ENCODE measurements at regions not wholly inside any gene's neighbourhood (a gene's known extent, or its start where the extent isn't known, plus 50 kb on each side); places are given as distances from the start of the nearest gene placed in this dataset.

DNA sequence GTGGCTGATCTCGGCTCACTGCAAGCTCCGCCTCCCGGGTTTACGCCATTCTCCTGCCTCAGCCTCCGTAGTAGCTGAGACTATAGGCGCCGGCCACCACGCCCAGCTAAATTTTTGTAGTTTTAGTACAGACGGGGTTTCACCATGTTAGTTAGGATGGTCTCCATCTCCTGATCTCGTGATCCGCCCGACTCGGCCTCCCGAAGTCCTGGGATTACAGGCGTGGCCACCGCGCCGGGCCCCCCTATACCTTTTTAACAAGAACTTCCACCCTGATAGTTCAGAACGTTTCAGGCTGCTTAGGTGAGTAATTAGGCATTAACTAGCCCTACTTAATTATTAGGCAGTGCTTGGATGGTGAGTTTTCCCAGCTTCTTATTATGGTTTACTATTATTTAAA, 552.5 kb downstream of the BCKDHB start:
- Histone ChIP-seq H3K9ac (replicated peaks in 1 of 4; ENCODE audit: extremely low read depth in 1 of 4, low read depth in 3 of 4, low read length in 3 of 4) (no peak overlapping the region), H3K56ac (replicated peaks; ENCODE audit: insufficient read length, low read depth, low read length) (no peak overlapping the region), H3K14ac (ENCODE audit: insufficient read length) (no peak overlapping the region), H2BK120ac (replicated peaks; ENCODE audit: low read depth, low read length) (no peak overlapping the region), H3K79me2 (ENCODE audit: control insufficient read depth in 1 of 2, insufficient read depth in 2 of 2, low read length in 2 of 2) (no peaks in the 10 kb centered on the region), H3K27me3 (replicated peaks in 1 of 4; ENCODE audit: control insufficient read depth in 3 of 4, extremely low read depth in 1 of 4, insufficient read depth in 3 of 4, low read length in 3 of 4) (no peaks in the 10 kb centered on the region), H3K4me3 (ENCODE audit: extremely low read depth in 1 of 4, insufficient read depth in 2 of 4, low read depth in 3 of 4, low read length in 4 of 4) (no peak overlapping the region), H3K18ac (ENCODE audit: extremely low read depth, low read length) (no peak overlapping the region), H3K27ac (ENCODE audit: low read depth, low read length) (no peak overlapping the region), H2AK5ac (ENCODE audit: low read depth, low read length) (no peak overlapping the region), H2BK15ac (ENCODE audit: low read length) (no peak overlapping the region), H3K4ac (replicated peaks; ENCODE audit: insufficient read length, low read depth, low read length) (no peak overlapping the region), H2AFZ (ENCODE audit: low read length) (no peak overlapping the region), H3K4me1 (replicated peaks in 1 of 4; ENCODE audit: control insufficient read depth in 3 of 4, insufficient read depth in 4 of 4, low read length in 3 of 4) (no peaks in the 10 kb centered on the region), H2BK20ac (ENCODE audit: low read length) (no peak overlapping the region), H4K5ac (ENCODE audit: insufficient read length, low read depth, low read length) (no peak overlapping the region), H3K4me2 (ENCODE audit: insufficient read depth in 1 of 2, low read depth in 2 of 2, low read length in 2 of 2) (no peak overlapping the region), H4K91ac (replicated peaks; ENCODE audit: insufficient read length, low read length) (no peak overlapping the region), H3K23me2 (ENCODE audit: low read depth, low read length) (no peaks in the 10 kb centered on the region), H4K8ac (ENCODE audit: extremely low read depth, insufficient read depth, low read length) (no peak overlapping the region), H4K20me1 (replicated peaks in 1 of 2; ENCODE audit: control insufficient read depth in 1 of 2, insufficient read depth in 2 of 2, low read length in 2 of 2) (no peaks in the 10 kb centered on the region), H2BK12ac (ENCODE audit: low read depth, low read length) (no peak overlapping the region), H3K23ac (ENCODE audit: insufficient read length) (no peak overlapping the region), H3K36me3 (ENCODE audit: control insufficient read depth in 2 of 4, insufficient read depth in 4 of 4, low read length in 3 of 4) (no peaks in the 10 kb centered on the region), H3K9me3 (ENCODE audit: insufficient read depth in 2 of 2, low read depth in 1 of 2, low read length in 1 of 2) (no peaks in the 10 kb centered on the region), H2BK5ac (ENCODE audit: low read depth, low read length) (no peak overlapping the region), H3K79me1 (ENCODE audit: low read depth, low read length) (no peaks in the 10 kb centered on the region)
- WGBS, 2 experiments (ENCODE audit: extremely low coverage in 1 of 2, insufficient coverage in 1 of 2, insufficient read length in 1 of 2, insufficient replicate concordance in 2 of 2, low coverage in 1 of 2, low lambda C conversion rate in 2 of 2, missing lambda C conversion rate in 1 of 2) = 84% methylated on average over 19 of the region's 19 CpGs; no CpG with 5 or more reads in 1 of the 2 experiments
- POLR2A ChIA-PET (ENCODE audit: partially characterized antibody) = no interaction called here
- DNase-seq (ENCODE audit: low read depth in 1 of 2, low spot score in 2 of 2) (no peak), FAIRE-seq (no peak)
- CTCF ChIA-PET (ENCODE audit: partially characterized antibody) = interaction anchor here (0.9 to 1.2 kb wide), 2 partner anchors 11 to 59 kb away, joined by 3 read pairs; no protein-coding TSS in a partner anchor
- TF ChIP-seq, protein P1, sequence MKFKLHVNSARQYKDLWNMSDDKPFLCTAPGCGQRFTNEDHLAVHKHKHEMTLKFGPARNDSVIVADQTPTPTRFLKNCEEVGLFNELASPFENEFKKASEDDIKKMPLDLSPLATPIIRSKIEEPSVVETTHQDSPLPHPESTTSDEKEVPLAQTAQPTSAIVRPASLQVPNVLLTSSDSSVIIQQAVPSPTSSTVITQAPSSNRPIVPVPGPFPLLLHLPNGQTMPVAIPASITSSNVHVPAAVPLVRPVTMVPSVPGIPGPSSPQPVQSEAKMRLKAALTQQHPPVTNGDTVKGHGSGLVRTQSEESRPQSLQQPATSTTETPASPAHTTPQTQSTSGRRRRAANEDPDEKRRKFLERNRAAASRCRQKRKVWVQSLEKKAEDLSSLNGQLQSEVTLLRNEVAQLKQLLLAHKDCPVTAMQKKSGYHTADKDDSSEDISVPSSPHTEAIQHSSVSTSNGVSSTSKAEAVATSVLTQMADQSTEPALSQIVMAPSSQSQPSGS (IDR thresholded peaks at IDR 0.05; ENCODE audit: low read length) = no peak
- TF ChIP-seq SIN3A (conservative IDR thresholded peaks at IDR 0.05 in 1 of 2, IDR thresholded peaks at IDR 0.05 in 1 of 2; ENCODE audit: low read depth in 1 of 2, low read length in 2 of 2) (no peak), EGR1 (IDR thresholded peaks at IDR 0.05; ENCODE audit: borderline replicate concordance, low read depth, low read length) (no peak), CBX5 (IDR thresholded peaks at IDR 0.05; ENCODE audit: low read depth, low read length) (no peak)

Data from H1 (cell line).